DOHH2 (cell line): ENCODE measurements at regions not wholly inside any gene's neighbourhood (a gene's known extent, or its start where the extent isn't known, plus 50 kb on each side); places are given as distances from the start of the nearest gene placed in this dataset.

ENCODE experiments used
- CTCF ChIP-seq: fragments of 200-600 bp; sonication (generic); IDR thresholded peaks from one replicate; pipeline ENCODE4 v1.5.1; 2014; ENCODE audit warnings: antibody characterized with exemption, mild to moderate bottlenecking, low read depth, low read length; ENCODE audit not compliant: poor library complexity, severe bottlenecking
- EZH2phosphoT487 ChIP-seq: fragments of 200-600 bp; sonication (generic); IDR thresholded peaks from 2 replicates; pipeline ENCODE4 v1.6.1; 2017; ENCODE audit warnings: borderline replicate concordance, mild to moderate bottlenecking, antibody characterized with exemption, low read length, moderate library complexity, mixed read lengths

- TF ChIP-seq CTCF (no peak), EZH2phosphoT487 (no peak)
Measured at GRCh38 chr4:111494971-111495370, 650.3 kb upstream of the FAM241A start.
